SK-N-SH (cell line): ENCODE measurements at regions not wholly inside any gene's neighbourhood (a gene's known extent, or its start where the extent isn't known, plus 50 kb on each side); places are given as distances from the start of the nearest gene placed in this dataset.

ENCODE experiments used
- CTCF ChIP-seq: fragments of 200-600 bp; sonication (generic); IDR thresholded peaks from 2 replicates; pipeline ENCODE4 v1.6.1; 2017; ENCODE audit warnings: antibody characterized with exemption, mild to moderate bottlenecking, moderate library complexity
- EZH2phosphoT487 ChIP-seq: fragments of 200-600 bp; sonication (generic); IDR thresholded peaks from 2 replicates; pipeline ENCODE4 v1.6.1; 2017; ENCODE audit warnings: low read depth, mixed run types, mild to moderate bottlenecking, antibody characterized with exemption, moderate library complexity, borderline replicate concordance
- RFX5 ChIP-seq: IDR thresholded peaks from 2 replicates; pipeline ENCODE4 v1.6.1; 2012; ENCODE audit warnings: mild to moderate bottlenecking, improper control_type of control experiment, low read length
- TAF1 ChIP-seq: IDR thresholded peaks from 2 replicates; pipeline ENCODE4 v1.6.1; 2012; ENCODE audit warnings: low read depth, mild to moderate bottlenecking, low read length, moderate library complexity, borderline replicate concordance
- YY1 ChIP-seq: IDR thresholded peaks from 2 replicates; pipeline ENCODE4 v1.4.0; 2012; ENCODE audit warnings: low read depth, mild to moderate bottlenecking
- ZBTB33 ChIP-seq: IDR thresholded peaks from 2 replicates; pipeline ENCODE4 v1.4.0; 2012; ENCODE audit warnings: low read depth, borderline replicate concordance
- TF ChIP-seq, protein P1 (sequence below): IDR thresholded peaks from 2 replicates; pipeline ENCODE4 v1.4.0; 2012; ENCODE audit warnings: low read depth

DNA sequence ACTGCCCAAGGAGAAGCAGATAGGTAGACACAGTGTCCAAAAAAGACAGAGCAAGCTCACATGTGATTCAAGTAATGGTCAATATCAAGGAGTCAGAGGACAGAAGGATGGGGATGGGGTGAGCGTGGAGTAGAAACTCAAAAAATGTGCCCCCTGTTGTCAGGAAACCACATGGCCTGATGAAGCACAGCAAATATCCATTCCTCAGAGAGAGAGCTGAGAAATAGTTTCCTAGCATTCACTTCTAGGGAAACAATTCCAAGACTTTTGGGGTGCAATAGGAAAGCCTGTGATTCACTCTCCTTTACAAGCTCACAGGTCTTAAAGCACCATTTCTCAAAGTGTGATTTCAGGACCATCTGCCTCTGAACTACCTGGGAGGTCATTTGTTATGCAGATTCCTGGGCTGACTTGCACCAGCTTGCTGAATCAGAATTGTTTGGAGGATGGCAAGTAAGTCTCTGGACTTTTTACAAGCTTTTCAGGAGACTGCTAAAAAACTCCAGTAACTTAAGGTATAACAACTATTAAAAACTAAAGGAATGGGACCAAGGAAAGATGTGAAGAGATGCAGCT lies 432.8 kb downstream of the HDGFL1 start:
- TF ChIP-seq CTCF (no peak), ZBTB33 (no peak), YY1 (no peak), TAF1 (no peak), RFX5 (no peak), EZH2phosphoT487 (no peak)
- TF ChIP-seq, protein P1, sequence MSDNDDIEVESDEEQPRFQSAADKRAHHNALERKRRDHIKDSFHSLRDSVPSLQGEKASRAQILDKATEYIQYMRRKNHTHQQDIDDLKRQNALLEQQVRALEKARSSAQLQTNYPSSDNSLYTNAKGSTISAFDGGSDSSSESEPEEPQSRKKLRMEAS = no peak
